AG10803 (cell line): ENCODE measurements at regions not wholly inside any gene's neighbourhood (a gene's known extent, or its start where the extent isn't known, plus 50 kb on each side); places are given as distances from the start of the nearest gene placed in this dataset.

Experiments
- DNase-seq: peaks from one replicate; pipeline ENCODE4 v3.0.0; 2010; ENCODE audit warnings: low read depth
- H3K4me3 ChIP-seq: 2 replicates; pipeline ENCODE4 v1.5.1; 2011; ENCODE audit warnings: mild to moderate bottlenecking, low read length, control low read depth
- TF ChIP-seq, protein P1 (sequence below): conservative IDR thresholded peaks from 2 replicates; pipeline ENCODE4 v1.5.1; 2011; ENCODE audit warnings: mild to moderate bottlenecking, low read length, control low read depth, inconsistent platforms

DNA sequence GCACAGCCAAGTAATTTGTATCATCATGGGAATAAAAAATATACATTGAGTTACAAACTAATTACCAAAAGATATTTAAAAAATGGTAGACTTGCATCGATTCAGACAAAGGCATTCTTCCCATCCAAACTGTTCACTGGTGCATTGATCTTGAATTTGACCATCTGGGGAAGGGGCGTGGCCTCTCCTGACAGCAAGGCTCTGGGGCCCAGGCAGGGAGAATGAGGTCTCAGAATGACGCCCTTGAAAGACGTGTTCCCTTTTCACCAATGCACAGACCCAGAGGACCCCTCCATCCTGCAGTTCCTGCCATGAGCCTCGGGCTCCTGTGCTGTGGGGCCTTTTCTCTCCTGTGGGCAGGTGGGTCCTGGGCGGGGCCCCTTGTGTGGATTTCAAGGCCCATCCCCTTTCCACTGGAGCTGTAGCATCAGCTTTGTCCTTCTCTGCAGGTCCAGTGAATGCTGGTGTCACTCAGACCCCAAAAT, 91.1 kb upstream of the PRSS58 start:
- no peak for DNase-seq
- H3K4me3 ChIP-seq: no peak overlapping the region
- TF ChIP-seq, protein P1, sequence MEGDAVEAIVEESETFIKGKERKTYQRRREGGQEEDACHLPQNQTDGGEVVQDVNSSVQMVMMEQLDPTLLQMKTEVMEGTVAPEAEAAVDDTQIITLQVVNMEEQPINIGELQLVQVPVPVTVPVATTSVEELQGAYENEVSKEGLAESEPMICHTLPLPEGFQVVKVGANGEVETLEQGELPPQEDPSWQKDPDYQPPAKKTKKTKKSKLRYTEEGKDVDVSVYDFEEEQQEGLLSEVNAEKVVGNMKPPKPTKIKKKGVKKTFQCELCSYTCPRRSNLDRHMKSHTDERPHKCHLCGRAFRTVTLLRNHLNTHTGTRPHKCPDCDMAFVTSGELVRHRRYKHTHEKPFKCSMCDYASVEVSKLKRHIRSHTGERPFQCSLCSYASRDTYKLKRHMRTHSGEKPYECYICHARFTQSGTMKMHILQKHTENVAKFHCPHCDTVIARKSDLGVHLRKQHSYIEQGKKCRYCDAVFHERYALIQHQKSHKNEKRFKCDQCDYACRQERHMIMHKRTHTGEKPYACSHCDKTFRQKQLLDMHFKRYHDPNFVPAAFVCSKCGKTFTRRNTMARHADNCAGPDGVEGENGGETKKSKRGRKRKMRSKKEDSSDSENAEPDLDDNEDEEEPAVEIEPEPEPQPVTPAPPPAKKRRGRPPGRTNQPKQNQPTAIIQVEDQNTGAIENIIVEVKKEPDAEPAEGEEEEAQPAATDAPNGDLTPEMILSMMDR: no peak

GRCh38 chr7:142348100-142348499, 90.2 kb upstream of the PRSS58 start:
- DNase-seq: no peak
- TF ChIP-seq, protein P1: no peak
- H3K4me3 ChIP-seq: no peak overlapping the region

DNA sequence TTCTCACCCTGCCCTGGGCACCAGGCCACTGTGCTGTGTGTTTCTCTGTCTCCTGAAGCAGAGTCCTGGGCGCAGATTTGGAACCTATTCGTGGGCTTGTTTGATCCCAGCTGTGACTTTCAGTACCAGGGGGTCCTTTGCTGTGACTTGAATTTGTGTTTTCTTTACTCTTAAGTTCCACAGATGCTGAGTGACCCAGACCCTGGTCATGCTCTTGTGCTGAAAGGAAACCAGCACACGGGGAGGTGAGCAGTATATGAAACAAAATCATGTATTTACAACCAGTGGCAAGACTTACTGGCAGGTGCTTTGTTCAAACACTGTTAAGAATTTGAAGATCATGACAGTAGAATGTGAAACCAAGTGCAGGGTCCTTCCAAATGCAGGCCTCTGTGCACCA, 89.2 kb upstream of the PRSS58 start:
- H3K4me3 ChIP-seq: no peak overlapping the region
- DNase-seq: no peak
- TF ChIP-seq, protein P1: no peak

DNA sequence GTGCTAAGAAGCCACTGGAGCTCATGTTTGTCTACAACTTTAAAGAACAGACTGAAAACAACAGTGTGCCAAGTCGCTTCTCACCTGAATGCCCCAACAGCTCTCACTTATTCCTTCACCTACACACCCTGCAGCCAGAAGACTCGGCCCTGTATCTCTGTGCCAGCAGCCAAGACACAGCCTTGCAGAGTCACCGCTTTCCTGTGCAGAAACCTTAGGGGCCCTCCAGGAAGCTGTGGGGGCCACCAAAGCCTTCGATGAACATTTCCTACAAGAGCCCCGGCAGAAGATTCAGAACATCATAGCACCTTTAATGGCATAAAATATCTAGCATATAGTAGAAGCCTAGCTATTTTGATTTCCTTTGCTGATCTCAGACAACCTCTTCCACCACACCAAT, 88.0 kb upstream of the PRSS58 start:
- no peak for DNase-seq
- H3K4me3 ChIP-seq: no peak overlapping the region
- TF ChIP-seq, protein P1: no peak

DNA sequence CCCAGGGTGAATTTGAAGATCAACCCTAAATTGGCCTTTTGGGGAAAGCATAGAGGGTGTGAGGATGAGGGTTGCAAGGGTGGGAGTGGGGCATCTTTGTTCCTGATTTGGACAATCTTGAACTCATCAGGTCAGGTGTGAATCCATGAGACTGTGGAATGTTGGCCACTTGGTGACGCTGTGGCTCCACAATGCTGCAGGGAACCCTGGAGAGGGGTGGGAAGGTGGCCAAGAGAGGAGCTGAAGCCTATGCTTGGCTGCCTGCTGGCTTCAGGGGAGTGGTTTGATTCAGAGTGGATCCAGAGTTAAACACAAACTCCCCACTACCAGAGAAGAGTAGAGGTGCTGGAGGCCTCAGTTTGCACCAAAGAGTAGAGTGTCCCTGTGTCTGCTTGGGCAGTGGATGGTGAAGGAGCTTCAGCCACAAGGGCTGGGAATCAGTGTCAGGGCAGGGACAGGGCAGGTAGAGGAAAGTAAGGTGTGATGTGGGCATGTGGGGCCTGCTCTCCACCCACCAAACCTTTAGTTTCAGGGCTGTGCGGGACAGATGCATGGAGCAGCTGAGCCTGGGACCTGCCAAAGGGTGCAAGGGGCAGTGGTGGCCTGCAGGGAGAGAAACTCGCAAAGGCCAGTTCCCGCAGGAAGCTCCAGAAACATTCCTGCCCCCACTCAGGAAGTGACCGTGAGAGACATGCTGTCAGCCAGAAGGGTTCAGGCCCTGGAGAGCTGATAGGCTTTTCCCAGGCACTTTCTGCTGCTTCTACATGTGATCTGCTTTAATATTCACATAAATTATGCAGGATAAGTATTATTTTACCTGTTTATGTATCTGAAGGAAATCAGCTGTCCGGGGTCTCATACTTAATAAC, 81.0 kb upstream of the PRSS58 start:
- no peak overlapping the region for H3K4me3 ChIP-seq
- TF ChIP-seq, protein P1: no peak
- no peak for DNase-seq

DNA sequence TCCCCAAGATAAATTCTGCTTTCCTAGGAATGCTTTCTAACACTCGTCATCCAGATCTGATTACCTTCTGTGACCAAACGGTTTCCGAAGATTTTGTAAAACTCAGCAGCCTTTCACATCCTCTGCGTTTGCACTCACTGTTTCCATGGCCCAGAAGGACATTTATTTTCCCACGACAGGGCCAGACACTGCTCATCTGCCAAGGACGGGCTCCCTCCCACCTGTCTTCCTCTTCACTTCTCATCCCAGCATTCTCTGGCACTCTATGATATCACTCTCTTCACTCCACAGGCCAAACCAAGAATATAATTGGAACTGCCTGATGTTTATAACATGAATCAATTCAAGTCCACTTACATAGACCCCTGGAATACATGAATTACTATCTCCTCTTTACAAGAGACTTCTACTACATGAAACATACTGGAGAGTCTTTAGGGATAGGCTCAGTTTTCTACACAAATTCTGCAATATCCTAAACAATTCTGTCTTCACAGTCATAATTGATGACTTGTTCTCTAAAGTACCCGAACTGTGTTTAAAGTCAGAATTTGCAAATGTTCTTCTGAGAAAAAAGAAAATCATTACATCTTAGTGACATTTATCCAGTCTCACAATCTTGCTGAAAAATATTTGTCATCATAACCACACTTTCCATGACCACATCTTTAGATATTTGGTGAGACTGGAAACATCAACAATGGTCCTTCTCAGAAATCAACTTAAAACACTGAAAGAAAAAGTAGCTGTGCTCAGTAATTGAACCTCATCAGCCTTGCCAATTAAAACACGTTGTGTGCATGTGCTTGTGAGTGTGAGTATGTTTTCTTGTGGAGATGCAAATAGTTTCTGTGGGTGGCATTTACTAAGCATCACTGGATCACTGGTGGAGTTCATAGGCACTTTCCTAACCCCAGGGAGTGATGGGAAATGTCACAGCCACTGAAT, 79.5 kb upstream of the PRSS58 start:
- TF ChIP-seq, protein P1: no peak
- no peak overlapping the region for H3K4me3 ChIP-seq

More for the DNA sequence above, 79.5 kb upstream of the PRSS58 start:
- no peak for DNase-seq
